ENCODE measurements at regions not wholly inside any gene's neighbourhood (a gene's known extent, or its start where the extent isn't known, plus 50 kb on each side); places are given as distances from the start of the nearest gene placed in this dataset.

GRCh38 chr15:91668370-91668769 lies 185.1 kb upstream of the SLCO3A1 start:
- H3K27ac ChIP-seq (ENCODE audit: low read depth in 2 of 2, low read length in 1 of 2), result no peak overlapping the region
- H3K27me3 ChIP-seq (ENCODE audit: insufficient read depth), result no peaks in the 10 kb centered on the region
- no peaks in the 10 kb centered on the region for H3K4me1 ChIP-seq (ENCODE audit: control insufficient read depth in 1 of 2, insufficient read depth in 2 of 2, low read depth in 1 of 2, low read length in 1 of 2)
- H3K4me2 ChIP-seq, result no peak overlapping the region
- CTCF ChIA-PET, result interaction anchor here (1.1 kb wide), 1 partner anchor 38 kb away, joined by 3 read pairs; no protein-coding TSS in a partner anchor
- TF ChIP-seq ZBTB33 (IDR thresholded peaks at IDR 0.05; ENCODE audit: borderline replicate concordance, low read depth) (no peak), MXI1 (IDR thresholded peaks at IDR 0.05; ENCODE audit: low read depth, low read length) (no peak), USF2 (IDR thresholded peaks at IDR 0.05; ENCODE audit: borderline replicate concordance, low read depth, low read length) (no peak), GATA2 (CRISPR knock-in tag; IDR thresholded peaks at IDR 0.05) (no peak), CTCF (IDR thresholded peaks at IDR 0.05) (no peak), USF1 (IDR thresholded peaks at IDR 0.05; ENCODE audit: borderline replicate concordance, low read depth) (no peak), GABPA (IDR thresholded peaks at IDR 0.05; ENCODE audit: low read depth) (no peak), JUND (IDR thresholded peaks at IDR 0.05) (no peak), RCOR1 (IDR thresholded peaks at IDR 0.05; ENCODE audit: low read length) (no peak), FOSL2 (IDR thresholded peaks at IDR 0.05; ENCODE audit: borderline replicate concordance, low read depth) (no peak), NFIC (IDR thresholded peaks at IDR 0.05; ENCODE audit: borderline replicate concordance) (no peak), EP300 (IDR thresholded peaks at IDR 0.05; ENCODE audit: borderline replicate concordance in 1 of 2, low read depth in 1 of 2, low read length in 1 of 2) (no peak), TCF12 (IDR thresholded peaks at IDR 0.05) (no peak)
- no peaks in the 10 kb centered on the region for H3K9me2 ChIP-seq
- H3F3A ChIP-seq (replicated peaks; ENCODE audit: insufficient read depth), result no peaks in the 10 kb centered on the region
- no peak overlapping the region for H2AFZ ChIP-seq (ENCODE audit: low read depth)
- WGBS (ENCODE audit: low lambda C conversion rate), result 0% methylated on average over 1 of the region's 1 CpG
- no peaks in the 10 kb centered on the region for H3K79me2 ChIP-seq (ENCODE audit: insufficient read depth)
- no peak overlapping the region for H3K9ac ChIP-seq
- DNase-seq, result no peak
- POLR2A ChIA-PET, result no interaction called here
- H3K9me3 ChIP-seq, result no peaks in the 10 kb centered on the region
- no peak overlapping the region for H3K4me3 ChIP-seq (ENCODE audit: low read depth in 2 of 2, low read length in 1 of 2)
- no peaks in the 10 kb centered on the region for H4K20me1 ChIP-seq (ENCODE audit: insufficient read depth)
- H3K36me3 ChIP-seq (replicated peaks in 1 of 2; ENCODE audit: control insufficient read depth in 1 of 2, insufficient read depth in 2 of 2, low read length in 1 of 2), result no peaks in the 10 kb centered on the region
